ENCODE measurements at regions not wholly inside any gene's neighbourhood (a gene's known extent, or its start where the extent isn't known, plus 50 kb on each side); places are given as distances from the start of the nearest gene placed in this dataset.

- TF ChIP-seq CTCF (IDR thresholded peaks at IDR 0.05; ENCODE audit: insufficient read depth, low read depth, low read length, missing control alignments), result no peak
- no peak for DNase-seq (ENCODE audit: low read depth)
- H3K4me3 ChIP-seq (ENCODE audit: low read length), result no peak overlapping the region
These were observed 220.6 kb upstream of the SGO1 start for GRCh38 chr3:20406611-20407011.

GRCh38 chr3:20405744-20406143 lies 219.7 kb upstream of the SGO1 start:
- DNase-seq (ENCODE audit: low read depth), result peak; percentile 37
- no peak for TF ChIP-seq CTCF (IDR thresholded peaks at IDR 0.05; ENCODE audit: insufficient read depth, low read depth, low read length, missing control alignments)
- H3K4me3 ChIP-seq (ENCODE audit: low read length), result no peak overlapping the region

GRCh38 chr3:20405231-20405630 lies 219.2 kb upstream of the SGO1 start:
- DNase-seq (ENCODE audit: low read depth), result no peak
- TF ChIP-seq CTCF (IDR thresholded peaks at IDR 0.05; ENCODE audit: insufficient read depth, low read depth, low read length, missing control alignments), result no peak
- H3K4me3 ChIP-seq (ENCODE audit: low read length), result no peak overlapping the region

GRCh38 chr3:20404741-20405100 lies 218.7 kb upstream of the SGO1 start:
- no peak for DNase-seq (ENCODE audit: low read depth)
- no peak overlapping the region for H3K4me3 ChIP-seq (ENCODE audit: low read length)
- no peak for TF ChIP-seq CTCF (IDR thresholded peaks at IDR 0.05; ENCODE audit: insufficient read depth, low read depth, low read length, missing control alignments)

GRCh38 chr3:20403986-20404740 lies 218.2 kb upstream of the SGO1 start:
- H3K4me3 ChIP-seq (ENCODE audit: low read length), result no peak overlapping the region
- no peak for TF ChIP-seq CTCF (IDR thresholded peaks at IDR 0.05; ENCODE audit: insufficient read depth, low read depth, low read length, missing control alignments)
- no peak for DNase-seq (ENCODE audit: low read depth)

GRCh38 chr3:20401253-20401652 lies 215.2 kb upstream of the SGO1 start:
- no peak for TF ChIP-seq CTCF (IDR thresholded peaks at IDR 0.05; ENCODE audit: insufficient read depth, low read depth, low read length, missing control alignments)
- no peak overlapping the region for H3K4me3 ChIP-seq (ENCODE audit: low read length)
- no peak for DNase-seq (ENCODE audit: low read depth)

GRCh38 chr3:20400686-20401085 lies 214.7 kb upstream of the SGO1 start:
- TF ChIP-seq CTCF (IDR thresholded peaks at IDR 0.05; ENCODE audit: insufficient read depth, low read depth, low read length, missing control alignments), result no peak
- no peak for DNase-seq (ENCODE audit: low read depth)
- H3K4me3 ChIP-seq (ENCODE audit: low read length), result no peak overlapping the region

Data from epithelial cell of esophagus (primary cell).